KMS-11 (cell line): ENCODE measurements at regions not wholly inside any gene's neighbourhood (a gene's known extent, or its start where the extent isn't known, plus 50 kb on each side); places are given as distances from the start of the nearest gene placed in this dataset.

Experiments used
- H2AFZ ChIP-seq: fragments of 200-600 bp; sonication (generic); 2 replicates; pipeline ENCODE4 v1.6.1; 2016; ENCODE audit warnings: antibody characterized with exemption, mixed run types, low read depth
- H3K27ac ChIP-seq: fragments of 200-600 bp; sonication (generic); 2 replicates; pipeline ENCODE4 v1.6.1; 2016; ENCODE audit warnings: mild to moderate bottlenecking, mixed run types
- H3K27me3 ChIP-seq: fragments of 200-600 bp; sonication (generic); 2 replicates; pipeline ENCODE4 v1.6.1; 2017; ENCODE audit warnings: mild to moderate bottlenecking, low read depth, mixed run types, moderate library complexity; ENCODE audit not compliant: insufficient read depth
- H3K36me3 ChIP-seq: fragments of 200-600 bp; sonication (generic); 2 replicates; pipeline ENCODE4 v1.6.1; 2017; ENCODE audit warnings: mild to moderate bottlenecking, mixed run types; ENCODE audit not compliant: insufficient read depth
- H3K4me1 ChIP-seq: fragments of 200-600 bp; sonication (generic); 2 replicates; pipeline ENCODE4 v1.6.1; 2016; ENCODE audit warnings: mild to moderate bottlenecking, low read depth, mixed run types; ENCODE audit not compliant: poor library complexity, severe bottlenecking
- H3K4me2 ChIP-seq: fragments of 200-600 bp; sonication (generic); 2 replicates; pipeline ENCODE4 v1.7.0; 2016; ENCODE audit warnings: mild to moderate bottlenecking, mixed run types
- H3K4me3 ChIP-seq: fragments of 200-600 bp; sonication (generic); IDR thresholded peaks from 2 replicates; pipeline ENCODE4 v1.6.1; 2017; ENCODE audit warnings: low read depth, low read length, mixed read lengths; ENCODE audit not compliant: insufficient read depth
- H3K79me2 ChIP-seq: fragments of 200-600 bp; sonication (generic); 2 replicates; pipeline ENCODE4 v1.6.1; 2016; ENCODE audit warnings: low read depth, mixed run types; ENCODE audit not compliant: insufficient read depth
- H3K9ac ChIP-seq: fragments of 200-600 bp; sonication (generic); 2 replicates; pipeline ENCODE4 v1.6.1; 2016; ENCODE audit warnings: mild to moderate bottlenecking, mixed run types
- H4K20me1 ChIP-seq: fragments of 200-600 bp; sonication (generic); 2 replicates; pipeline ENCODE4 v1.6.1; 2016; ENCODE audit warnings: mild to moderate bottlenecking, mixed run types; ENCODE audit not compliant: insufficient read depth
- CTCF ChIP-seq: fragments of 200-600 bp; sonication (generic); conservative IDR thresholded peaks from 2 replicates; pipeline ENCODE4 v1.6.1; 2017; ENCODE audit warnings: low read depth, mild to moderate bottlenecking, antibody characterized with exemption, low read length, moderate library complexity, mixed read lengths

- H3K36me3 ChIP-seq = no peaks in the 10 kb centered on the region
- no peak overlapping the region for H3K27ac ChIP-seq
- H3K4me2 ChIP-seq = no peak overlapping the region
- H2AFZ ChIP-seq = no peak overlapping the region
- no peaks in the 10 kb centered on the region for H4K20me1 ChIP-seq
- H3K4me1 ChIP-seq = peaks cover 19% of the 10 kb centered on the region
- H3K9ac ChIP-seq = no peak overlapping the region
- peaks cover 12% of the 10 kb centered on the region; the same call in 1 of the 2 replicates for H3K27me3 ChIP-seq
- H3K79me2 ChIP-seq = no peaks in the 10 kb centered on the region
- H3K4me3 ChIP-seq = no peak overlapping the region
- no peak for TF ChIP-seq CTCF
Observed at GRCh38 chr15:94105760-94106159, 125.6 kb upstream of the MCTP2 start.

GRCh38 chr15:94100863-94101262 lies 130.5 kb upstream of the MCTP2 start:
- Histone ChIP-seq H3K4me3 (no peak overlapping the region), H2AFZ (no peak overlapping the region), H3K27me3 (peaks cover 1% of the 10 kb centered on the region; the same call in 1 of the 2 replicates), H3K27ac (no peak overlapping the region), H3K36me3 (no peaks in the 10 kb centered on the region), H3K4me1 (no peaks in the 10 kb centered on the region), H3K79me2 (no peaks in the 10 kb centered on the region), H3K9ac (no peak overlapping the region), H3K4me2 (no peak overlapping the region), H4K20me1 (no peaks in the 10 kb centered on the region)
- TF ChIP-seq CTCF = no peak

GRCh38 chr15:94099574-94099960 lies 131.8 kb upstream of the MCTP2 start:
- H4K20me1 ChIP-seq = no peaks in the 10 kb centered on the region
- no peak overlapping the region for H3K9ac ChIP-seq
- H3K27me3 ChIP-seq = no peaks in the 10 kb centered on the region
- no peak overlapping the region for H3K4me3 ChIP-seq
- no peak overlapping the region for H3K27ac ChIP-seq
- no peak overlapping the region for H3K4me2 ChIP-seq
- no peaks in the 10 kb centered on the region for H3K79me2 ChIP-seq
- no peak for TF ChIP-seq CTCF
- no peaks in the 10 kb centered on the region for H3K4me1 ChIP-seq
- H2AFZ ChIP-seq = no peak overlapping the region
- H3K36me3 ChIP-seq = no peaks in the 10 kb centered on the region

- Histone ChIP-seq H3K79me2 (no peaks in the 10 kb centered on the region), H3K4me1 (no peaks in the 10 kb centered on the region), H4K20me1 (no peaks in the 10 kb centered on the region), H3K27me3 (no peaks in the 10 kb centered on the region), H3K4me2 (no peak overlapping the region), H3K36me3 (no peaks in the 10 kb centered on the region), H3K9ac (no peak overlapping the region), H3K27ac (no peak overlapping the region), H3K4me3 (no peak overlapping the region), H2AFZ (no peak overlapping the region)
- no peak for TF ChIP-seq CTCF
Observed at GRCh38 chr15:94098921-94099573, 132.3 kb upstream of the MCTP2 start.
